Duodenal mucosa (tissue), 2 donors: ENCODE measurements at regions not wholly inside any gene's neighbourhood (a gene's known extent, or its start where the extent isn't known, plus 50 kb on each side); places are given as distances from the start of the nearest gene placed in this dataset.

ENCODE experiments used
- H3K27ac ChIP-seq: one replicate; pipeline ENCODE4 v1.7.0; 2013; ENCODE audit warnings: low read depth, low read length
- H3K27me3 ChIP-seq, 2 donors: one replicate each; pipeline ENCODE4 v1.7.0; 2013; ENCODE audit warnings: low read length in 2 of 2, control low read depth in 1 of 2; ENCODE audit not compliant: insufficient read depth in 2 of 2, control insufficient read depth in 1 of 2
- H3K36me3 ChIP-seq, 2 donors: one replicate each; pipeline ENCODE4 v1.7.0; 2013; ENCODE audit warnings: low read length in 2 of 2, control low read depth in 1 of 2; ENCODE audit not compliant: insufficient read depth in 2 of 2, control insufficient read depth in 1 of 2
- H3K4me1 ChIP-seq, 2 donors: one replicate each; pipeline ENCODE4 v1.7.0; 2013; ENCODE audit warnings: low read length in 2 of 2, control low read depth in 1 of 2; ENCODE audit not compliant: insufficient read depth in 2 of 2, control insufficient read depth in 1 of 2
- H3K4me3 ChIP-seq, 2 donors: one replicate each; pipeline ENCODE4 v1.7.0; 2013; ENCODE audit warnings: low read length in 2 of 2, low read depth in 1 of 2
- H3K9ac ChIP-seq, 2 donors: one replicate each; pipeline ENCODE4 v1.7.0; 2013; ENCODE audit warnings: low read length in 2 of 2, low read depth in 1 of 2
- H3K9me3 ChIP-seq, 2 donors: one replicate each; pipeline ENCODE4 v1.7.0; 2013; ENCODE audit warnings: low read length in 2 of 2, control low read depth in 1 of 2; ENCODE audit not compliant: control insufficient read depth in 1 of 2

DNA sequence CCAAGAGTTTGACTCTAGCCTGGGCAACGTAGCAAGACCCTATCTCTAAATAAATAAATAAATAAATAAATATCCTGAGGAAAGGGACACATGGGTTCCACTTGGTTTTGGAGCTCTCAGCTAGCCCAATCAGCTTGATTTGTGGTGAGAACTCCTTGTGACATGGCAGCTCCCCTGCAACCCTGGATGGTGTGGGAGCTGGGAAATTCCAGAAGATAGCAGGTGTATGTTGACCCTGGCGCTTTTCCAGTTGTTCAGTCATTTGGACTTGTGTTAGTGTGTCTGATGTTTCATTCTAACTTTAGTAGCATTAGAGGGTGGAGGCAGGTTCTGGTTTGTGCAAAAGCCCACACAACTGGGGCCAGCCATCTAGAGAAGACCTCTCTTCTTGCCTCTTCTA lies 148.5 kb upstream of the NCAM1 start:
- Histone ChIP-seq H3K4me1 (no peaks in the 10 kb centered on the region), H3K9ac (no peak overlapping the region), H3K36me3 (no peaks in the 10 kb centered on the region), H3K4me3 (no peak overlapping the region), H3K9me3 (no peaks in the 10 kb centered on the region), H3K27me3 (no peaks in the 10 kb centered on the region), H3K27ac (no peak overlapping the region)

GRCh38 chr11:112814168-112814567 lies 147.1 kb upstream of the NCAM1 start:
- Histone ChIP-seq H3K9me3 (no peaks in the 10 kb centered on the region), H3K27me3 (no peaks in the 10 kb centered on the region), H3K4me1 (no peaks in the 10 kb centered on the region), H3K9ac (no peak overlapping the region), H3K4me3 (no peak overlapping the region), H3K27ac (no peak overlapping the region), H3K36me3 (no peaks in the 10 kb centered on the region)

DNA sequence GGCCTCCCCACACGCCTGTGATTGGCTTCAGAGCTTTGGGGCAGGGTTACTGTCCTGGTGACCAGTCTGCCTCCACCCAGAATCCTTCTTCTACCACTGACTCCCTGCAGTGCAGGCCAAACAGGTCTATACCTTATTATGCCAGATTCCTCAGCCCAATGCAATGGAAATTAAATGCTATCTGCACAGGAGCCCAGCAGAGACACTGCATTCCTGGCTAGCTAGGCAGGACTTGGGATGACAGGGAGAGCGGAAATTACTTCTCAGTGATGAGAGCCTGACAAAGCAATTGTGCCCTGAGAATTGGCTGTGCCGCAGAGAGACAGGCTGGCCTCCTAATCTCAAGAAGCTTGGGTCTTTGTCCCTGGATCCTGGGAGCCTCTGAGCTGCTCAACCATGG lies 143.8 kb upstream of the NCAM1 start:
- no peaks in the 10 kb centered on the region for H3K36me3 ChIP-seq
- no peaks in the 10 kb centered on the region for H3K9me3 ChIP-seq
- no peak overlapping the region for H3K9ac ChIP-seq
- no peak overlapping the region for H3K27ac ChIP-seq
- H3K27me3 ChIP-seq = no peaks in the 10 kb centered on the region
- H3K4me3 ChIP-seq = no peak overlapping the region
- H3K4me1 ChIP-seq = no peaks in the 10 kb centered on the region

DNA sequence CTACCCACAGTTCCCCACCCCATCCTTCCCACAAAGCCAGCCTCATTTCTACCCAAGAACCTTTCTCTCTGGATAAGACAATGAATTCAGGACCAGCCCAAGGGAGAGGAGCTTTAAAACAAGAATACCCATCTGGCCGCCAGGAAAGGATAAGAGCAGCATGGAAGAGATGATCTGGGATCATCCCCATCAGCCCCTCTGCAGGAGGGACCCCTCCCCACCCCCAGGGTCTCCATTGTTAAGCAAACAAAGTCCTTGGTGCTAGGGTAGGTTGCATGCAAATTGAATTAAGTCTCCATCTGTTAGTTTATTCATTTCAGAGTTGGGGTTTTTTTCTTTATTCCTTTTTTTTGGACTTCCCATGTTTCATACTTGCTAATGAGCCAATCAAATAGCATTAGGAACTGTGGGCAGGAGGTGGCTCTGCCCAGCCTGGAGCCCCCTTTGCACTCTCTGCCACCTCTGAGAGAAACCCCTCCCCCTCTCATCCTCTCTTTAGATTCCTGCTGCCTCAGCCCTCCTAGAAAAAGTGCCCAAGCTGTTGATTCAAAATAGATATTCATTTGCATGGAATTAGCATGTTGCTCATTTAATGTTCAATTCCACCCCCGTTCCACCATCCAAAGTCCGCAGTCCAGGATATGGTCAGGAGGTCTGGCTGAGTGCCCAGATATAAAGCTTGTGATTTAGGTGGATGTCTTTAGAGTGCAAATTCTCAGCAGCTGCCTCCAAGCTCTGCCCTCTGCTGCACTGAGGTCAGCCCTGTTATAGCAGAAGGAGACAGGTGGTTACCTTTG lies 138.5 kb upstream of the NCAM1 start:
- H3K9me3 ChIP-seq = no peaks in the 10 kb centered on the region
- no peaks in the 10 kb centered on the region for H3K36me3 ChIP-seq
- no peaks in the 10 kb centered on the region for H3K4me1 ChIP-seq
- no peak overlapping the region for H3K4me3 ChIP-seq
- H3K27ac ChIP-seq = no peak overlapping the region
- no peaks in the 10 kb centered on the region for H3K27me3 ChIP-seq
- H3K9ac ChIP-seq = no peak overlapping the region

DNA sequence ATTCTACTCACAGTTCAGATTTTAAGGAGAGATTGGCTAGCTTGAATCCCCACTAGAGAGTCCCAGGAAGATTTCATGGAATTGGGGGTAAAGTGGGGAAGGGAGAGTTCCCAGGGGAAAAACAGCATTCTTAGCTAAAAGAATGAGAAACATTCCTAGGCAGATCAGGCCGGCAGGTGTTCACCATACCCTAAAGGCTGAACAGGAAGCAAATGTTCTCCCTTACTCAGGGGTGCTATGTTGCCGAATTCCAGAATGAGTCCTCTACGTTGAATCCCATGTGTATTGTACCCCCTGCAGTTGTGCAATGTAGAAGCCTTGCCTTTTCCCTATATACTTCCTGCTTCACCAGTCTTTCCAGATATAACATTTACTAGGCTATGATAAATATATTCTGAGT lies 135.2 kb upstream of the NCAM1 start:
- H3K27ac ChIP-seq = no peak overlapping the region
- no peaks in the 10 kb centered on the region for H3K4me1 ChIP-seq
- H3K4me3 ChIP-seq = no peak overlapping the region
- H3K27me3 ChIP-seq = no peaks in the 10 kb centered on the region
- H3K36me3 ChIP-seq = no peaks in the 10 kb centered on the region
- no peaks in the 10 kb centered on the region for H3K9me3 ChIP-seq
- H3K9ac ChIP-seq = no peak overlapping the region

DNA sequence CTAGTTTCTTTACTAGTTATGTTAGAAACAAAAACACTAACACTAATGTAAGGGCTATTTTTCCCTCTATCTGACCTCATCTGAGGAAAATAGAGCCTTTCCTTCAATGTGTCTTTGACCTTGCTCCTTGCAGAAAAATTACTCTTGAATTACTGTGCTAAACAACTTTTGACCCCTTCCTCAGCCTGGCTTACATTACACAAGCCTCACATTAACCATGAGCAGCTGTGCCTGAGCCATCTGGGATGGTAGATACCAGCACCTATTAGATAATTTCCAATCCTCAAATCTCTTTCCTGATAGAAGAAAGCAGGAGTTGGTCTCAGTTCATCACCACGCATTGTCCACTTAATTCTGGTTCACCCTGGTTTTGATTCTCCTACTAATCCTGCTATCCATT lies 134.4 kb upstream of the NCAM1 start:
- H3K9me3 ChIP-seq = no peaks in the 10 kb centered on the region

GRCh38 chr11:112828421-112828820 lies 132.8 kb upstream of the NCAM1 start:
- Histone ChIP-seq H3K9me3 (no peaks in the 10 kb centered on the region), H3K27ac (no peak overlapping the region), H3K4me1 (no peaks in the 10 kb centered on the region), H3K27me3 (no peaks in the 10 kb centered on the region), H3K4me3 (no peak overlapping the region), H3K9ac (no peak overlapping the region), H3K36me3 (no peaks in the 10 kb centered on the region)

More for the DNA sequence above, 134.4 kb upstream of the NCAM1 start:
- Histone ChIP-seq H3K4me1 (no peaks in the 10 kb centered on the region), H3K36me3 (no peaks in the 10 kb centered on the region), H3K27me3 (no peaks in the 10 kb centered on the region), H3K9ac (no peak overlapping the region), H3K4me3 (no peak overlapping the region), H3K27ac (no peak overlapping the region)

GRCh38 chr11:112829971-112830654 lies 131.1 kb upstream of the NCAM1 start:
- H3K36me3 ChIP-seq = no peaks in the 10 kb centered on the region
- no peaks in the 10 kb centered on the region for H3K27me3 ChIP-seq
- no peak overlapping the region for H3K27ac ChIP-seq
- no peaks in the 10 kb centered on the region for H3K9me3 ChIP-seq
- H3K9ac ChIP-seq = no peak overlapping the region
- no peak overlapping the region for H3K4me3 ChIP-seq
- H3K4me1 ChIP-seq = no peaks in the 10 kb centered on the region

DNA sequence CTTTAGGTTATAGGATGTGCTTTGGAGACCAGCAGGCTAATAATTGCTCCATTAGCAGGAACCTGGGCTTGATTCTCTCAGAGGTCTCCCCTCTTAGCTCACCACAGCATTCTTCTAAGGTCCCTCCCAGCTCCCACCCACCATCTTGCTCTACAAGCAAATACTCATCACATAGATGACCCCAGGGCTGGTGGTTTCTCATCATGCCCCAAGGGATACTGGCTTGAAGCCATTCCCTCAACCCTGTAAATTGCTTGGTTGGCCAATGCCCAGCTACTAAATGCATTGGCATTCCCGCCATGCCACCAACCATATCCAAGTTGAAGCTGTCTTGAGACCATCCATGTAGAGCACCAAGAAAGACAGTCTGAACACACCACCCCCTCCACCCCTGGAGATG lies 130.2 kb upstream of the NCAM1 start:
- Histone ChIP-seq H3K4me1 (no peaks in the 10 kb centered on the region), H3K9ac (no peak overlapping the region), H3K27ac (no peak overlapping the region), H3K36me3 (no peaks in the 10 kb centered on the region), H3K27me3 (no peaks in the 10 kb centered on the region), H3K9me3 (no peaks in the 10 kb centered on the region), H3K4me3 (no peak overlapping the region)

- H3K36me3 ChIP-seq = no peaks in the 10 kb centered on the region
- no peaks in the 10 kb centered on the region for H3K9me3 ChIP-seq
- H3K4me1 ChIP-seq = no peaks in the 10 kb centered on the region
- H3K9ac ChIP-seq = no peak overlapping the region
- H3K27me3 ChIP-seq = no peaks in the 10 kb centered on the region
- H3K4me3 ChIP-seq = no peak overlapping the region
- no peak overlapping the region for H3K27ac ChIP-seq
These were observed 129.1 kb upstream of the NCAM1 start for GRCh38 chr11:112831969-112832766.
